ENCODE measurements at regions not wholly inside any gene's neighbourhood (a gene's known extent, or its start where the extent isn't known, plus 50 kb on each side); places are given as distances from the start of the nearest gene placed in this dataset.

GRCh38 chr19:33950091-33950750 lies 153.6 kb downstream of the KCTD15 start:
- TF ChIP-seq CTCF (IDR thresholded peaks at IDR 0.05; ENCODE audit: borderline replicate concordance, extremely low read depth, low read length, poor library complexity, severe bottlenecking) (no peak), EZH2 (IDR thresholded peaks at IDR 0.05; ENCODE audit: borderline replicate concordance, low read depth, low read length, severe bottlenecking) (no peak)
